H9 (cell line): ENCODE measurements at regions not wholly inside any gene's neighbourhood (a gene's known extent, or its start where the extent isn't known, plus 50 kb on each side); places are given as distances from the start of the nearest gene placed in this dataset.

Experiments used
- DNase-seq: peaks from one replicate; pipeline ENCODE4 v3.0.0-alpha.2; 2017
- H2AFZ ChIP-seq: one replicate; pipeline ENCODE4 v1.6.1; 2013; ENCODE audit warnings: mild to moderate bottlenecking, low read length, control low read depth, moderate library complexity
- H2AK5ac ChIP-seq: 2 replicates; pipeline ENCODE4 v1.6.1; 2013; ENCODE audit warnings: low read length, control low read depth, mixed read lengths; ENCODE audit not compliant: insufficient read length
- H2BK120ac ChIP-seq: one replicate; pipeline ENCODE4 v1.6.1; 2013; ENCODE audit warnings: low read depth, mild to moderate bottlenecking, low read length, control low read depth, inconsistent platforms; ENCODE audit not compliant: poor library complexity, severe bottlenecking
- H2BK12ac ChIP-seq: 2 replicates; pipeline ENCODE4 v1.6.1; 2013; ENCODE audit warnings: low read length, control low read depth, mixed read lengths, low read depth; ENCODE audit not compliant: insufficient read length
- H2BK15ac ChIP-seq: 2 replicates; pipeline ENCODE4 v1.6.1; 2013; ENCODE audit warnings: low read depth, low read length, control low read depth
- H2BK20ac ChIP-seq: one replicate; pipeline ENCODE4 v1.6.1; 2013; ENCODE audit warnings: low read depth, mild to moderate bottlenecking, low read length, control low read depth, inconsistent platforms; ENCODE audit not compliant: poor library complexity, severe bottlenecking
- H2BK5ac ChIP-seq: 2 replicates; pipeline ENCODE4 v1.6.1; 2013; ENCODE audit warnings: low read length, control low read depth, mixed read lengths; ENCODE audit not compliant: insufficient read length
- H3K14ac ChIP-seq: 2 replicates; pipeline ENCODE4 v1.6.1; 2013; ENCODE audit warnings: low read length, control low read depth; ENCODE audit not compliant: insufficient read depth
- H3K18ac ChIP-seq: 2 replicates; pipeline ENCODE4 v1.6.1; 2013; ENCODE audit warnings: low read depth, mild to moderate bottlenecking, mixed read lengths, low read length, control low read depth; ENCODE audit not compliant: insufficient read length
- H3K23ac ChIP-seq: 2 replicates; pipeline ENCODE4 v1.6.1; 2013; ENCODE audit warnings: low read length, control low read depth, mixed read lengths, low read depth; ENCODE audit not compliant: insufficient read length
- H3K23me2 ChIP-seq: 2 replicates; pipeline ENCODE4 v1.6.1; 2013; ENCODE audit warnings: low read depth, mild to moderate bottlenecking, mixed read lengths, low read length, control low read depth; ENCODE audit not compliant: insufficient read length, poor library complexity, severe bottlenecking
- H3K27ac ChIP-seq: 2 replicates; pipeline ENCODE4 v1.5.1; 2013; ENCODE audit warnings: low read length, control low read depth, mixed read lengths, low read depth; ENCODE audit not compliant: insufficient read length
- H3K27me3 ChIP-seq: 2 replicates; pipeline ENCODE4 v1.6.1; 2013; ENCODE audit warnings: low read length, control low read depth, inconsistent platforms; ENCODE audit not compliant: insufficient read depth
- H3K4ac ChIP-seq: 2 replicates; pipeline ENCODE4 v1.6.1; 2013; ENCODE audit warnings: low read depth, mild to moderate bottlenecking, control low read depth, inconsistent platforms, low read length, moderate library complexity
- H3K4me1 ChIP-seq: 2 replicates; pipeline ENCODE4 v1.6.1; 2013; ENCODE audit warnings: low read length, control low read depth, inconsistent platforms; ENCODE audit not compliant: insufficient read depth
- H3K4me2 ChIP-seq: 2 replicates; pipeline ENCODE4 v1.6.1; 2013; ENCODE audit warnings: low read length, control low read depth, mixed read lengths; ENCODE audit not compliant: insufficient read length, insufficient read depth
- H3K56ac ChIP-seq: 2 replicates; pipeline ENCODE4 v1.6.1; 2013; ENCODE audit warnings: low read depth, mild to moderate bottlenecking, mixed read lengths, low read length, control low read depth; ENCODE audit not compliant: insufficient read length
- H3K79me1 ChIP-seq: 2 replicates; pipeline ENCODE4 v1.6.1; 2013; ENCODE audit warnings: low read depth, mild to moderate bottlenecking, moderate library complexity, low read length, control low read depth, inconsistent platforms; ENCODE audit not compliant: insufficient read depth, poor library complexity, severe bottlenecking
- H3K79me2 ChIP-seq: 2 replicates; pipeline ENCODE4 v1.6.1; 2013; ENCODE audit warnings: low read length, control low read depth, inconsistent platforms; ENCODE audit not compliant: insufficient read depth
- H3K9ac ChIP-seq: 2 replicates; pipeline ENCODE4 v1.6.1; 2013; ENCODE audit warnings: low read length, control low read depth, mixed read lengths; ENCODE audit not compliant: insufficient read length; ENCODE audit errors: extremely low read depth
- H3K9me3 ChIP-seq: one replicate; pipeline ENCODE4 v1.6.1; 2013; ENCODE audit warnings: low read depth, low read length, inconsistent platforms; ENCODE audit not compliant: control insufficient read depth
- H3T11ph ChIP-seq: one replicate; pipeline ENCODE4 v1.6.1; 2013; ENCODE audit warnings: mild to moderate bottlenecking, low read length, control low read depth, inconsistent platforms
- H4K20me1 ChIP-seq: one replicate; pipeline ENCODE4 v1.6.1; 2013; ENCODE audit not compliant: control insufficient read depth, insufficient read length, insufficient read depth
- H4K5ac ChIP-seq: 2 replicates; pipeline ENCODE4 v1.6.1; 2013; ENCODE audit warnings: low read depth, mild to moderate bottlenecking, mixed read lengths, low read length, control low read depth; ENCODE audit not compliant: insufficient read length
- H4K8ac ChIP-seq: replicated peaks from 2 replicates; pipeline ENCODE4 v1.6.1; 2013; ENCODE audit warnings: low read length, control low read depth, mixed read lengths, low read depth; ENCODE audit not compliant: insufficient read length
- H4K91ac ChIP-seq: 2 replicates; pipeline ENCODE4 v1.6.1; 2013; ENCODE audit warnings: low read depth, mild to moderate bottlenecking, moderate library complexity, mixed read lengths, low read length, control low read depth; ENCODE audit not compliant: insufficient read length
- H3K27ac Mint-ChIP-seq, 3 experiments: 2 replicates in 2 of 3; 3 replicates in 1 of 3; pipeline ENCODE4 v1.8.0; 2020 to 2021; ENCODE audit warnings: mixed read lengths in 3 of 3, mild to moderate bottlenecking in 1 of 3, moderate library complexity in 1 of 3
- H3K27me3 Mint-ChIP-seq: 2 replicates; pipeline ENCODE4 v1.8.0; 2021; ENCODE audit warnings: low read depth, mild to moderate bottlenecking, moderate library complexity, mixed read lengths
- H3K36me3 Mint-ChIP-seq, 3 experiments: 2 replicates in 2 of 3; 3 replicates in 1 of 3; pipeline ENCODE4 v1.8.0; 2020 to 2021; ENCODE audit warnings: low read depth in 3 of 3, mixed read lengths in 3 of 3; ENCODE audit not compliant: insufficient read depth in 1 of 3
- H3K4me1 Mint-ChIP-seq, 2 experiments: 2 replicates each; pipeline ENCODE4 v1.8.0; 2020; ENCODE audit warnings: mixed read lengths in 2 of 2
- H3K4me3 Mint-ChIP-seq, 2 experiments: 2 replicates in 1 of 2; 3 replicates in 1 of 2; pipeline ENCODE4 v1.8.0; 2020 to 2021; ENCODE audit warnings: mild to moderate bottlenecking in 2 of 2, mixed read lengths in 2 of 2, moderate library complexity in 1 of 2
- H3K9me3 Mint-ChIP-seq, 2 experiments: 2 replicates in 1 of 2; 3 replicates in 1 of 2; pipeline ENCODE4 v1.8.0; 2020; ENCODE audit warnings: mild to moderate bottlenecking in 2 of 2, mixed read lengths in 2 of 2, moderate library complexity in 1 of 2
- CTCF ChIP-seq: fragments of 200-600 bp; sonication (generic); conservative IDR thresholded peaks from 3 replicates; pipeline ENCODE4 v1.8.0; 2021; ENCODE audit warnings: antibody characterized with exemption, mild to moderate bottlenecking
- WGBS: extraction: QIAGEN DNeasy Blood & Tissue Kit; methylation state at CpG from one replicate; pipeline ENCODE4 v1.1.7; 2013; ENCODE audit warnings: missing lambda C conversion rate, low lambda C conversion rate, mixed read lengths; ENCODE audit not compliant: insufficient read length; ENCODE audit errors: extremely low coverage; 5-methylcytosine and 5-hydroxymethylcytosine counted together

GRCh38 chr4:11209826-11210225 is 218.9 kb downstream of the HS3ST1 start:
- H3K56ac ChIP-seq = no peak overlapping the region
- no peak overlapping the region for H4K5ac ChIP-seq
- no peak overlapping the region for H4K8ac ChIP-seq
- H3K4me1 ChIP-seq = no peaks in the 10 kb centered on the region
- H4K20me1 ChIP-seq = no peaks in the 10 kb centered on the region
- no peak overlapping the region for H3K18ac ChIP-seq
- no peak for DNase-seq
- H2BK120ac ChIP-seq = no peak overlapping the region
- no peak overlapping the region for H3K9ac ChIP-seq
- no CpG with 5 or more reads among the region's 5 CpGs for whole genome bisulfite sequencing
- no peaks in the 10 kb centered on the region for H3K27me3 ChIP-seq
- no peak overlapping the region for H3K4me2 ChIP-seq
- H3K9me3 ChIP-seq = no peaks in the 10 kb centered on the region
- no peak for TF ChIP-seq CTCF
- H3K4ac ChIP-seq = no peak overlapping the region
- H3K27me3 Mint-ChIP-seq = no peaks in the 10 kb centered on the region
- H3K23me2 ChIP-seq = no peaks in the 10 kb centered on the region
- H3T11ph ChIP-seq = no peak overlapping the region
- H3K36me3 Mint-ChIP-seq = peaks cover 0 to 8% (median 8%) of the 10 kb centered on the region in 3 experiments; a peak in 5 of 7 replicates
- H2AK5ac ChIP-seq = no peak overlapping the region
- no peak overlapping the region for H4K91ac ChIP-seq
- H3K4me1 Mint-ChIP-seq = peaks cover 0 to 1% of the 10 kb centered on the region in 2 experiments; a peak in 1 of 4 replicates
- H3K79me2 ChIP-seq = no peaks in the 10 kb centered on the region
- H2AFZ ChIP-seq = no peak overlapping the region
- no peak overlapping the region for H3K27ac ChIP-seq
- H3K27ac Mint-ChIP-seq = no peak overlapping the region
- H3K79me1 ChIP-seq = no peaks in the 10 kb centered on the region
- H2BK12ac ChIP-seq = no peak overlapping the region
- H3K4me3 Mint-ChIP-seq = no peak overlapping the region
- no peak overlapping the region for H2BK20ac ChIP-seq
- no peak overlapping the region for H3K23ac ChIP-seq
- no peak overlapping the region for H2BK5ac ChIP-seq
- peaks cover 8 to 12% of the 10 kb centered on the region in 2 experiments; a peak in 4 of 5 replicates for H3K9me3 Mint-ChIP-seq
- no peak overlapping the region for H2BK15ac ChIP-seq
- no peak overlapping the region for H3K14ac ChIP-seq
